Heart left ventricle (tissue), 16 donors: ENCODE measurements at regions not wholly inside any gene's neighbourhood (a gene's known extent, or its start where the extent isn't known, plus 50 kb on each side); places are given as distances from the start of the nearest gene placed in this dataset.

ENCODE experiments used
- ATAC-seq, 4 donors: fragments of 200-7000 bp; cut with Tn5 transposase; one replicate each; pipeline ENCODE4 v1.9.1; 2020 to 2022; ENCODE audit warnings: moderate library complexity in 4 of 4, mild to moderate bottlenecking in 3 of 4, moderate number of reproducible peaks in 1 of 4
- DNase-seq, 5 donors: peaks; one replicate each; pipeline ENCODE4 v3.0.0-alpha.2; 2020
- H3K27ac ChIP-seq, 12 donors: fragments of 200-600 bp; sonication (generic) in 4 of 12; one replicate each; pipeline versions ENCODE4 v1.5.0 to v1.8.0; 2016 to 2022; ENCODE audit warnings: mild to moderate bottlenecking in 2 of 12
- H3K27me3 ChIP-seq, 9 donors: fragments of 200-600 bp; sonication (generic) in 2 of 9; one replicate each; pipeline versions ENCODE4 v1.5.1 to v1.8.0; 2016 to 2022; ENCODE audit warnings: mild to moderate bottlenecking in 3 of 9
- H3K36me3 ChIP-seq, 9 donors: fragments of 200-600 bp; sonication (generic) in 2 of 9; one replicate each; pipeline versions ENCODE4 v1.5.0 to v1.8.0; 2018 to 2022; ENCODE audit warnings: mild to moderate bottlenecking in 2 of 9
- H3K4me1 ChIP-seq, 12 donors: fragments of 200-600 bp; sonication (generic) in 4 of 12; one replicate each; pipeline versions ENCODE4 v1.5.0 to v1.8.0; 2016 to 2022; ENCODE audit warnings: mild to moderate bottlenecking in 3 of 12
- H3K4me3 ChIP-seq, 12 donors: fragments of 200-600 bp; sonication (generic) in 4 of 12; one replicate each; pipeline versions ENCODE4 v1.5.0 to v1.8.0; 2017 to 2022; ENCODE audit warnings: mild to moderate bottlenecking in 9 of 12, moderate library complexity in 4 of 12
- H3K9me3 ChIP-seq, 12 donors: fragments of 200-600 bp; sonication (generic) in 4 of 12; one replicate each; pipeline versions ENCODE4 v1.5.0 to v1.8.0; 2016 to 2022; ENCODE audit warnings: mild to moderate bottlenecking in 1 of 12
- CTCF ChIP-seq, 12 donors: fragments of 200-600 bp; sonication (generic) in 4 of 12; IDR thresholded peaks; one replicate each; pipeline versions ENCODE4 v1.5.0 to v1.8.0; 2018 to 2022; ENCODE audit warnings: antibody characterized with exemption in 12 of 12, mild to moderate bottlenecking in 5 of 12
- POLR2A ChIP-seq, 2 donors: fragments of 450-650 bp; IDR thresholded peaks; one replicate each; pipeline ENCODE4 v1.6.1; 2017; ENCODE audit warnings: antibody characterized with exemption in 2 of 2, mild to moderate bottlenecking in 2 of 2, moderate library complexity in 2 of 2
- WGBS, 4 donors: extraction: QIAGEN DNeasy Blood & Tissue Kit in 2 of 4; methylation state at CpG; one replicate each; pipeline versions ENCODE4 v1.1.5 to v1.1.7; 2013 to 2018; 5-methylcytosine and 5-hydroxymethylcytosine counted together
- intact Hi-C, 10 donors: fragments of 100-400 bp; cut with DNase I; formaldehyde crosslinking; loops; one replicate each; pipeline versions ENCODE4 v1.11.1 to v1.14.2; 2022
- donor health status: ischemic (EF 13 %, LVEDD 7.1; RV severe dilation, severe dysfunction).
- donor health status: healthy with polysubstance abuse.
- donor health status: DM: no; HTN: yes; CAD: no.
- donor health status: DM: no; HTN: no; CAD: no.
- donor health status: ischemic (EF 25% LVEDD 6.9; RV normal size, moderate dysfunction).
- donor health status: ischemic (EF 25% LVEDD 5.7; RV mildly dilated, moderate dysfunction).
- donor health status: healthy.
- donor health status: DM: yes; HTN: yes; CAD: no.
- donor health status: ischemic (EF 35%, LVEDD 5.7; RV mildly dilated, moderate dysfunction).
- donor health status: nonischemic (EF 11% LVEDD 7.7; RV severe dilation, severe dysfunction).
- donor health status: DM: yes; HTN: yes; CAD: no.
- donor health status: PGD.
- donor health status: ischemic (EF 29% LVEDD 5.4; RV normal size, mild dysfunction).
- donor health status: nonischemic (EF 23%, LVEDD 6.1; RV moderate dilation, normal function).

GRCh38 chr6:12363651-12364381, 73.7 kb downstream of the EDN1 start:
- no peaks in the 10 kb centered on the region for H3K36me3 ChIP-seq
- WGBS, 4 donors, result 88 to 93% (median 90%) methylated on average over 11 of the region's 11 CpGs
- no peak overlapping the region for H3K4me3 ChIP-seq
- ATAC-seq, result peak in 3 of 4 donors; percentile 53 to 70 (median 61)
- no peak for TF ChIP-seq POLR2A (IDR thresholded peaks at IDR 0.05)
- no peak for TF ChIP-seq CTCF (IDR thresholded peaks at IDR 0.05)
- H3K27ac ChIP-seq, result peak overlapping the region in 1 of 12 donors; percentile 20
- no peaks in the 10 kb centered on the region for H3K27me3 ChIP-seq
- DNase-seq, result no peak
- intact Hi-C loops, result no loop called here
- H3K4me1 ChIP-seq, result peaks cover 0 to 40% (median 5%) of the 10 kb centered on the region in 12 donors
- H3K9me3 ChIP-seq, result no peaks in the 10 kb centered on the region

- no peaks in the 10 kb centered on the region for H3K27me3 ChIP-seq
- H3K36me3 ChIP-seq, result no peaks in the 10 kb centered on the region
- peaks cover 0 to 37% (median 5%) of the 10 kb centered on the region in 12 donors for H3K4me1 ChIP-seq
- intact Hi-C loops, result no loop called here
- no peak for ATAC-seq
- DNase-seq, result no peak
- no peaks in the 10 kb centered on the region for H3K9me3 ChIP-seq
- TF ChIP-seq CTCF (IDR thresholded peaks at IDR 0.05), result no peak
- TF ChIP-seq POLR2A (IDR thresholded peaks at IDR 0.05), result no peak
- H3K27ac ChIP-seq, result no peak overlapping the region
- 97 to 100% (median 99%) methylated on average over 1 of the region's 1 CpG for WGBS, 4 donors
- no peak overlapping the region for H3K4me3 ChIP-seq
Measured at GRCh38 chr6:12364621-12365020, 74.5 kb downstream of the EDN1 start.

GRCh38 chr6:12366731-12367130, 76.6 kb downstream of the EDN1 start:
- Histone ChIP-seq H3K4me1 (peaks cover 0 to 43% (median 5%) of the 10 kb centered on the region in 12 donors), H3K27me3 (no peaks in the 10 kb centered on the region), H3K9me3 (no peaks in the 10 kb centered on the region), H3K4me3 (no peak overlapping the region), H3K27ac (no peak overlapping the region), H3K36me3 (no peaks in the 10 kb centered on the region)
- intact Hi-C loops, result no loop called here
- DNase-seq (no peak), ATAC-seq (no peak)
- WGBS, 4 donors, result 85 to 96% (median 95%) methylated on average over 5 of the region's 5 CpGs
- TF ChIP-seq CTCF (IDR thresholded peaks at IDR 0.05) (no peak), POLR2A (IDR thresholded peaks at IDR 0.05) (no peak)

- intact Hi-C loops, result no loop called here
- ATAC-seq, result no peak
Measured at GRCh38 chr6:12367412-12367811, 77.3 kb downstream of the EDN1 start.

More at GRCh38 chr6:12367412-12367811, 77.3 kb downstream of the EDN1 start:
- no peaks in the 10 kb centered on the region for H3K9me3 ChIP-seq
- WGBS, 4 donors, result 97 to 100% (median 99%) methylated on average over 1 of the region's 1 CpG
- TF ChIP-seq CTCF (IDR thresholded peaks at IDR 0.05), result no peak
- TF ChIP-seq POLR2A (IDR thresholded peaks at IDR 0.05), result no peak
- no peak for DNase-seq
- no peaks in the 10 kb centered on the region for H3K36me3 ChIP-seq
- peaks cover 0 to 41% (median 5%) of the 10 kb centered on the region in 12 donors for H3K4me1 ChIP-seq
- no peak overlapping the region for H3K4me3 ChIP-seq
- H3K27me3 ChIP-seq, result no peaks in the 10 kb centered on the region
- no peak overlapping the region for H3K27ac ChIP-seq
